GM18858 (cell line): ENCODE measurements at regions not wholly inside any gene's neighbourhood (a gene's known extent, or its start where the extent isn't known, plus 50 kb on each side); places are given as distances from the start of the nearest gene placed in this dataset.
"Not testable (repeated sequence)": the region's sequence is repeated elsewhere in the genome, so short reads cannot be mapped to it uniquely, and the experiment has no call there.

ENCODE experiments used
- ATAC-seq: cut with Tn5 transposase; IDR thresholded peaks from one replicate; pipeline ENCODE4 v1.9.1; 2021; ENCODE audit not compliant: unreplicated experiment

GRCh38 chr9:88835772-88836171 is 155.5 kb upstream of the S1PR3 start:
- ATAC-seq, result no peak

- no peak for ATAC-seq
These were observed 153.5 kb upstream of the S1PR3 start for GRCh38 chr9:88837731-88838130.

- not testable (repeated sequence) for ATAC-seq
These were observed 141.4 kb upstream of the S1PR3 start for GRCh38 chr9:88849878-88850277.

- ATAC-seq, result no peak
These were observed 138.5 kb upstream of the S1PR3 start for GRCh38 chr9:88852794-88853193.

- ATAC-seq, result no peak
These were observed 120.6 kb upstream of the S1PR3 start for GRCh38 chr9:88870627-88871026.

- ATAC-seq, result no peak
These were observed 119.6 kb upstream of the S1PR3 start for GRCh38 chr9:88871669-88872068.

- ATAC-seq, result no peak
These were observed 118.9 kb upstream of the S1PR3 start for GRCh38 chr9:88872192-88872946.

GRCh38 chr9:88873635-88874034 is 117.6 kb upstream of the S1PR3 start:
- ATAC-seq, result no peak

GRCh38 chr9:88874391-88874790 is 116.9 kb upstream of the S1PR3 start:
- ATAC-seq, result no peak

GRCh38 chr9:88875400-88876120 is 115.7 kb upstream of the S1PR3 start:
- no peak for ATAC-seq

GRCh38 chr9:88880199-88880598 is 111.1 kb upstream of the S1PR3 start:
- no peak for ATAC-seq

GRCh38 chr9:88884291-88884690 is 107.0 kb upstream of the S1PR3 start:
- not testable (repeated sequence) for ATAC-seq

- not testable (repeated sequence) for ATAC-seq
These were observed 104.5 kb upstream of the S1PR3 start for GRCh38 chr9:88886762-88887161.

- ATAC-seq, result no peak
These were observed 101.9 kb upstream of the S1PR3 start for GRCh38 chr9:88889386-88889785.

GRCh38 chr9:88890546-88890945 is 100.7 kb upstream of the S1PR3 start:
- ATAC-seq, result no peak

- ATAC-seq, result no peak
These were observed 100.2 kb upstream of the S1PR3 start for GRCh38 chr9:88891040-88891439.

- no peak for ATAC-seq
These were observed 98.5 kb upstream of the S1PR3 start for GRCh38 chr9:88892724-88893123.

- no peak for ATAC-seq
These were observed 94.2 kb upstream of the S1PR3 start for GRCh38 chr9:88897081-88897480.

GRCh38 chr9:88898039-88898720 is 93.1 kb upstream of the S1PR3 start:
- no peak for ATAC-seq

- ATAC-seq, result no peak
These were observed 85.8 kb upstream of the S1PR3 start for GRCh38 chr9:88905506-88905905.

- no peak for ATAC-seq
These were observed 75.4 kb upstream of the S1PR3 start for GRCh38 chr9:88915916-88916315.

GRCh38 chr9:88916894-88917293 is 74.4 kb upstream of the S1PR3 start:
- no peak for ATAC-seq
